ENCODE measurements at regions not wholly inside any gene's neighbourhood (a gene's known extent, or its start where the extent isn't known, plus 50 kb on each side); places are given as distances from the start of the nearest gene placed in this dataset.

GRCh38 chr12:75563351-75563750, 51.9 kb upstream of the KRR1 start:
- H3K27ac ChIP-seq (ENCODE audit: low read length): no peak overlapping the region
- H3K36me3 ChIP-seq (ENCODE audit: control insufficient read depth in 2 of 2, insufficient read depth in 2 of 2, low read length in 2 of 2): no peaks in the 10 kb centered on the region

DNA sequence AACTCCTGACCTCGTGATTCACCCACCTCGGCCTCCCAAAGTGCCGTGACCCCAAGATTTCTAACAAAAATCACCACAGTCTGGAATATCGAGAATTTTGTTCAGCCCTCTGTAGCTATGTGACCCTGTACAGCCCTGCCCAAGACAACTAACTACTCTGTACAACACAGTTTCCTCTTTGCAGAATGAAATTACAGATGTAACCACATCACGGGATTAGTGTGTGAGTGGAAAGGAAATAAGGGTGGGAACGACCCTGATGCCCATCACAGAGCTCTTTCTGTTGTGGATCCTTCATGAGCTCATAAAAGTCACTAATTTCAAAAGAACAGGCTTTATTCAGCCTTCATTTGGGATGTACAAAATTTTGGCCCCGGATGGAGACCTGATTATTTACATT, 50.5 kb upstream of the KRR1 start:
- Histone ChIP-seq H3K27ac (ENCODE audit: low read length) (no peak overlapping the region), H3K36me3 (ENCODE audit: control insufficient read depth in 2 of 2, insufficient read depth in 2 of 2, low read length in 2 of 2) (no peaks in the 10 kb centered on the region), H3K4me3 (ENCODE audit: low read length in 2 of 2) (no peak overlapping the region), H3K27me3 (ENCODE audit: control insufficient read depth in 1 of 2, insufficient read depth in 2 of 2, low read length in 2 of 2) (no peaks in the 10 kb centered on the region), H3K9ac (ENCODE audit: low read length in 2 of 2) (no peak overlapping the region), H3K4me1 (ENCODE audit: control insufficient read depth, insufficient read depth, low read length) (no peaks in the 10 kb centered on the region), H3K9me3 (ENCODE audit: control insufficient read depth in 2 of 2, low read length in 2 of 2) (no peaks in the 10 kb centered on the region)

More at GRCh38 chr12:75563351-75563750, 51.9 kb upstream of the KRR1 start:
- Histone ChIP-seq H3K4me1 (ENCODE audit: control insufficient read depth, insufficient read depth, low read length) (no peaks in the 10 kb centered on the region), H3K9me3 (ENCODE audit: control insufficient read depth in 2 of 2, low read length in 2 of 2) (no peaks in the 10 kb centered on the region), H3K4me3 (ENCODE audit: low read length in 2 of 2) (no peak overlapping the region), H3K27me3 (ENCODE audit: control insufficient read depth in 1 of 2, insufficient read depth in 2 of 2, low read length in 2 of 2) (no peaks in the 10 kb centered on the region), H3K9ac (ENCODE audit: low read length in 2 of 2) (no peak overlapping the region)
